ENCODE measurements at regions not wholly inside any gene's neighbourhood (a gene's known extent, or its start where the extent isn't known, plus 50 kb on each side); places are given as distances from the start of the nearest gene placed in this dataset.

- TF ChIP-seq CTCF (IDR thresholded peaks at IDR 0.05) (no peak), POLR2A (IDR thresholded peaks at IDR 0.05) (no peak)
Observed at GRCh38 chr12:93039930-93040329, 110.8 kb upstream of the EEA1 start.

Data from tibial nerve (tissue), 3 donors.